ENCODE measurements at regions not wholly inside any gene's neighbourhood (a gene's known extent, or its start where the extent isn't known, plus 50 kb on each side); places are given as distances from the start of the nearest gene placed in this dataset.

GRCh38 chr6:65761890-65762289 is 54.9 kb upstream of the EYS start:
- H3K36me3 ChIP-seq (ENCODE audit: control insufficient read depth, insufficient read depth, low read length): no peaks in the 10 kb centered on the region
- no peak for DNase-seq (ENCODE audit: low read depth)
- TF ChIP-seq CTCF (IDR thresholded peaks at IDR 0.05; ENCODE audit: insufficient read depth, low read length, severe bottlenecking): no peak
- no peaks in the 10 kb centered on the region for H3K27me3 ChIP-seq (ENCODE audit: control insufficient read depth, insufficient read depth, low read length)
- H3K4me3 ChIP-seq (ENCODE audit: low read depth, low read length): no peak overlapping the region
- no peak for FAIRE-seq

- H3K27me3 ChIP-seq (ENCODE audit: control insufficient read depth, insufficient read depth, low read length): no peaks in the 10 kb centered on the region
- H3K36me3 ChIP-seq (ENCODE audit: control insufficient read depth, insufficient read depth, low read length): no peaks in the 10 kb centered on the region
- no peak overlapping the region for H3K4me3 ChIP-seq (ENCODE audit: low read depth, low read length)
- DNase-seq (ENCODE audit: low read depth) (peak; percentile 8), FAIRE-seq (no peak)
- no peak for TF ChIP-seq CTCF (IDR thresholded peaks at IDR 0.05; ENCODE audit: insufficient read depth, low read length, severe bottlenecking)
Observed at GRCh38 chr6:65760285-65760684, 53.3 kb upstream of the EYS start.

All from bronchial epithelial cell (primary cell).